ENCODE measurements at regions not wholly inside any gene's neighbourhood (a gene's known extent, or its start where the extent isn't known, plus 50 kb on each side); places are given as distances from the start of the nearest gene placed in this dataset.

DNA sequence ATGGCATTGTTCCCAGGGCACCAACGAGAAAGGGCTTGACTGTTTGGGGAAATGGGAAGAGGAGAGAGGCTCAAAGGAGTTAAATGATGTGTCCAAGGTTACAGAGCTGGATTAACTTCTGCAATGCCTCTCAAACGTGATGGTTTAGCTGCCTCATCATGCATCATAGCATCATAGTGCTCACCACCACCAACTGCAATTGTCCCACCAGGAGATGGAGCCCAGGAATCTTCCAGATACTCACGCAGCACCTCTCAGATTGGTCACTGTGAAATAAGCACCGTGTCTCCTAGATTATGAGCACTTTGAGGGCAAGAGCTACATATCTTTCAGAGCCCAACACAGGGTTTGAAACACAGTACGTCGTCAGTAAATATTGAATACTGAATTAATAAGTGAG lies 69.2 kb downstream of the PRSS23 start:
- Histone ChIP-seq H3K4me3 (ENCODE audit: extremely low read depth in 1 of 4, insufficient read depth in 2 of 4, low read depth in 3 of 4, low read length in 4 of 4) (no peak overlapping the region), H3K4me1 (replicated peaks in 1 of 4; ENCODE audit: control insufficient read depth in 3 of 4, insufficient read depth in 4 of 4, low read length in 3 of 4) (no peaks in the 10 kb centered on the region), H2BK20ac (ENCODE audit: low read length) (no peak overlapping the region), H4K8ac (ENCODE audit: extremely low read depth, insufficient read depth, low read length) (no peak overlapping the region), H3K9ac (replicated peaks in 1 of 4; ENCODE audit: extremely low read depth in 1 of 4, low read depth in 3 of 4, low read length in 3 of 4) (no peak overlapping the region), H4K91ac (replicated peaks; ENCODE audit: insufficient read length, low read length) (no peak overlapping the region), H2AK5ac (ENCODE audit: low read depth, low read length) (no peak overlapping the region), H3K23ac (ENCODE audit: insufficient read length) (no peak overlapping the region), H3K23me2 (ENCODE audit: low read depth, low read length) (no peaks in the 10 kb centered on the region), H2AFZ (ENCODE audit: low read length) (0 out of 2 replicates have a peak overlapping the region, but pooled peaks have one; percentile 11), H4K20me1 (replicated peaks in 1 of 2; ENCODE audit: control insufficient read depth in 1 of 2, insufficient read depth in 2 of 2, low read length in 2 of 2) (no peaks in the 10 kb centered on the region), H2BK12ac (ENCODE audit: low read depth, low read length) (no peak overlapping the region), H3K79me2 (ENCODE audit: control insufficient read depth in 1 of 2, insufficient read depth in 2 of 2, low read length in 2 of 2) (no peaks in the 10 kb centered on the region), H3K56ac (replicated peaks; ENCODE audit: insufficient read length, low read depth, low read length) (no peak overlapping the region), H3K18ac (ENCODE audit: extremely low read depth, low read length) (no peak overlapping the region), H3K9me3 (ENCODE audit: insufficient read depth in 2 of 2, low read depth in 1 of 2, low read length in 1 of 2) (no peaks in the 10 kb centered on the region), H4K5ac (ENCODE audit: insufficient read length, low read depth, low read length) (no peak overlapping the region), H2BK15ac (ENCODE audit: low read length) (no peak overlapping the region), H3K4ac (replicated peaks; ENCODE audit: insufficient read length, low read depth, low read length) (no peak overlapping the region), H3K27ac (ENCODE audit: low read depth, low read length) (no peak overlapping the region), H3K27me3 (replicated peaks in 1 of 4; ENCODE audit: control insufficient read depth in 3 of 4, extremely low read depth in 1 of 4, insufficient read depth in 3 of 4, low read length in 3 of 4) (no peaks in the 10 kb centered on the region), H3K36me3 (ENCODE audit: control insufficient read depth in 2 of 4, insufficient read depth in 4 of 4, low read length in 3 of 4) (no peaks in the 10 kb centered on the region), H3K4me2 (ENCODE audit: insufficient read depth in 1 of 2, low read depth in 2 of 2, low read length in 2 of 2) (no peak overlapping the region), H3K14ac (ENCODE audit: insufficient read length) (no peak overlapping the region), H3K79me1 (ENCODE audit: low read depth, low read length) (no peaks in the 10 kb centered on the region), H2BK5ac (ENCODE audit: low read depth, low read length) (no peak overlapping the region), H2BK120ac (replicated peaks; ENCODE audit: low read depth, low read length) (no peak overlapping the region)
- DNase-seq (ENCODE audit: low read depth in 1 of 2, low spot score in 2 of 2) (no peak), FAIRE-seq (no peak)
- CTCF ChIA-PET (ENCODE audit: partially characterized antibody), result interaction anchor here (0.6 to 9.5 kb wide), 30 partner anchors 20 to 550 kb away, joined by 3 to 152 read pairs (median 4); no protein-coding TSS in a partner anchor
- POLR2A ChIA-PET (ENCODE audit: partially characterized antibody), result no interaction called here
- WGBS, 2 experiments (ENCODE audit: extremely low coverage in 1 of 2, insufficient coverage in 1 of 2, insufficient read length in 1 of 2, insufficient replicate concordance in 2 of 2, low coverage in 1 of 2, low lambda C conversion rate in 2 of 2, missing lambda C conversion rate in 1 of 2), result 79% methylated on average over 6 of the region's 6 CpGs; no CpG with 5 or more reads in 1 of the 2 experiments
- no peak for TF ChIP-seq MAFK (IDR thresholded peaks at IDR 0.05; ENCODE audit: low read depth, low read length)
- TF ChIP-seq HDAC6 (IDR thresholded peaks at IDR 0.05; ENCODE audit: low read depth, low read length), result no peak
- no peak for TF ChIP-seq CHD2 (IDR thresholded peaks at IDR 0.05; ENCODE audit: low read length)
- TF ChIP-seq EZH2 (IDR thresholded peaks at IDR 0.05; ENCODE audit: low read depth, low read length, severe bottlenecking), result no peak
